NB4 (cell line): ENCODE measurements at regions not wholly inside any gene's neighbourhood (a gene's known extent, or its start where the extent isn't known, plus 50 kb on each side); places are given as distances from the start of the nearest gene placed in this dataset.

Source experiments
- DNase-seq: peaks from one replicate; pipeline ENCODE4 v3.0.0; 2010; ENCODE audit warnings: low read depth
- H3K4me3 ChIP-seq: one replicate; pipeline ENCODE4 v1.5.1; 2011; ENCODE audit warnings: mild to moderate bottlenecking, low read depth, low read length, moderate library complexity
- CTCF ChIP-seq: IDR thresholded peaks from one replicate; pipeline ENCODE4 v1.5.1; 2012; ENCODE audit warnings: low read depth, low read length
- MAX ChIP-seq: IDR thresholded peaks from 2 replicates; pipeline ENCODE4 v1.6.1; 2011; ENCODE audit warnings: low read depth, low read length
- MYC ChIP-seq: IDR thresholded peaks from 2 replicates; pipeline ENCODE4 v1.6.1; 2011; ENCODE audit warnings: low read depth, low read length
- POLR2A ChIP-seq: IDR thresholded peaks from 2 replicates; pipeline ENCODE4 v1.6.1; 2011; ENCODE audit warnings: mild to moderate bottlenecking; ENCODE audit not compliant: insufficient read length; ENCODE audit errors: extremely low read depth

DNA sequence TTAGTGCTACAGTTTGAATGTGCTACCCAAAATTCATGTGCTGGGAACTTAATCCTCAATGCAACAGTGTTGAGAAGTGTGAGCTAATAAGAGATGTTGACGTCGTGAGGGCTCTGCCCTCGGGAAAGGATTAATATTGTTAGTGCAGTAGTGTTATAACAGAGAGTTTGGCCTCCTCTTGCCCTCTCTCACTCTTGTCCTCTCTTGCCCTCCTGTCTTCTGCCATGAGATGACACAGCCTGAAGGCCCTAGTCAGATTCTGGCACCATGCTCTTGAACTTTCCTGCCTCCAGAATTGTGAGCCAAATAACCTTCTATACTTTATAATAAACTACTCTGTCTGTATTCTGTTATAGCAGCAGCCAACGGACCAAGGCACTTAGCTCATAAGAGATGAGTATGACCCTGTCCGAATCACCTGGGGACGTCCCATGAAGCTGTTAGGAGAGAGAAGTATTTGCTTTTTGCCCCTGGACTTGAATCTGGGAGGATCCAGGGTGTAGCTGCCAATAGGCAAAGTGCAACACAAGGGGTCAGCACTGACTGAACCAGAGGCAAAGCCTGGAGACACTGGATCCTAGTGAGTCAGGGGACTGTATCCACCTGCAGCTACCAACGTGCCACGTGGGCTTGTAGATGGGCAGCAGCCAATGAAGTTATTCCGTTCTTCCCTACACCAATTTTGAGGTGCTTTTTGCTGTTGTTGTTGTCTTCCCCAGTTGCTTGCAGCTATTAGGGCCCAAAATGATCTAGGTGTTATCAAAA lies 233.7 kb downstream of the THBS2 start:
- TF ChIP-seq CTCF (peak; percentile 24), MYC (no peak), MAX (0 out of 2 replicates have a peak, but pooled peaks have one; percentile 13)
- H3K4me3 ChIP-seq, result no peak overlapping the region
- DNase-seq, result peak; percentile 35

DNA sequence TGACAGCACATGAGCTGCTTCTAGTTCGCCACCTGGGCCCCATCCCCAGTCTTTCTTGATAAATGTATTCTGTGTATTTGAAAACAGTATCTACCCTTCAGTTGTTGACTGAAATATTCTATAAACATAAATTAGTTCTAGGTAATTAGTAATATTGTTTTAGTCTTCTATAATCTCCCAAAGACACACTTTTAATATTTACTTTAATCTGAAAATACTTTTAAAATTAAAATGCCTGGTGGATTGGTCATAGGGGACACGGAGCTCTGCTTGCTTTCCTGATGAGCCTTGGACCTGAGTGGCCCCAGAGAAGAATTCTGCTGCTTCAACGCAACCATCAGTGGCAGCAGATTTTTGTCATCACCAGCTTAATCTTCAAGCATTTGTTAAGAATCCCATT lies 234.5 kb downstream of the THBS2 start:
- DNase-seq, result no peak
- H3K4me3 ChIP-seq, result no peak overlapping the region
- no peak for TF ChIP-seq MYC
- TF ChIP-seq MAX, result no peak
- TF ChIP-seq POLR2A, result no peak
- no peak for TF ChIP-seq CTCF

- TF ChIP-seq MYC (no peak), POLR2A (no peak), MAX (no peak), CTCF (no peak)
- DNase-seq, result no peak
- H3K4me3 ChIP-seq, result no peak overlapping the region
Observed at GRCh38 chr6:169016758-169017157, 236.9 kb downstream of the THBS2 start.

DNA sequence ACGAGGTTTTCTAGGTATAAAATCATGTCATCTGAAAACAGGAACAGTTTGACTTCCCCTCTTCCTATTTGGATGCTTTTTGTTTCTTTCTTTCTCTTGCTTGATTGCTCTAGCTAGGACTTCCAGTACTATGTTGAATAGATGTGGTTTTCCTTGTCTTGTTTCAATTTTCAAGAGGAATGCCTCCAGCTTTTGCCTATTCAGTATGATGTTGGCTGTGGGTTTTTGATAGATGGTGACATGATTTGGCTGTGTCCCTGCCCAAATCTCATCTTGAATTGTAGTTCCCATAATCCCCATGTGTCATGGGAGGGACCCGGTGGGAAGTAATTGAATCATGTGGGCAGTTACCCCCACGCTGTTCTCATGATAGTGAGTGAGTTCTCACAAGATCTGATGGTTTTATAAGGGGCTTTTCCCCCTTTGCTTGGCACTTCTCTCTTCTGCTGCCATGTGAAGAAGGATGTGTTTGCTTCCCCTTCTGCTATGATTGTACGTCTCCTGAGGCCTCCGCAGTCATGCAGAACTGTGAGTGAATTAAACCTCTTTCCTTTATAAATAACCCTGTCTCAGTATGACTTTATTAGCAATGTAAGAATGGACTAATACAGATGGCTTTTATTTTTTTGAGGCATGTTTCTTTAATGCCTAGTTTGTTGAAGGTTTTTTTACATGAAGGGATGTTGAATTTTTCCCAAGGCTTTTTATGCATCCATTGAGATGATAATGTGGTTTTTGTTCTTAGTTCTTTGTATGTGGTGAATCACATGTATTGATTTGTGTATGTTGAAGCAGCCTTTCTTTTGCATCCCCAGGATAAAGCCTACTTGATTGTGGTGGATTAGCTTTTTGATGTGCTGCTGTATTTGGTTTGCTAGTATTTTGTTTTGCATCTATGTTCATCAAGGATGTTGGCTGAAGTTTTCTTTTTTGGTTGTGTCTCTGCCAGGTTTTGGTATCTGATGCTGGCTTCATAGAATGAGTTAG lies 239.1 kb downstream of the THBS2 start:
- DNase-seq, result no peak
- TF ChIP-seq POLR2A (no peak), MAX (no peak), CTCF (no peak), MYC (no peak)
- H3K4me3 ChIP-seq, result no peak overlapping the region

- TF ChIP-seq MYC, result no peak
- no peak for TF ChIP-seq POLR2A
- no peak for TF ChIP-seq CTCF
- TF ChIP-seq MAX, result no peak
- no peak overlapping the region for H3K4me3 ChIP-seq
- no peak for DNase-seq
Observed at GRCh38 chr6:169009628-169010027, 244.0 kb downstream of the THBS2 start.
